Suprapubic skin (tissue), 3 donors: ENCODE measurements at regions not wholly inside any gene's neighbourhood (a gene's known extent, or its start where the extent isn't known, plus 50 kb on each side); places are given as distances from the start of the nearest gene placed in this dataset.

ENCODE experiments used
- CTCF ChIP-seq, 2 donors: fragments of 200-600 bp in 1 of 2; fragments of 450-650 bp in 1 of 2; sonication (generic) in 1 of 2; IDR thresholded peaks; one replicate each; pipeline ENCODE4 v1.5.1; 2016 to 2019; ENCODE audit warnings: antibody characterized with exemption in 2 of 2, mild to moderate bottlenecking in 1 of 2, moderate library complexity in 1 of 2
- EP300 ChIP-seq: sonication (generic); formaldehyde crosslinking; IDR thresholded peaks from one replicate; pipeline ENCODE4 v1.6.1; 2017; ENCODE audit warnings: antibody characterized with exemption
- POLR2A ChIP-seq, 2 donors: fragments of 450-650 bp; IDR thresholded peaks; one replicate each; pipeline ENCODE4 v1.6.1; 2017; ENCODE audit warnings: antibody characterized with exemption in 2 of 2, mild to moderate bottlenecking in 2 of 2, moderate library complexity in 2 of 2

- no peak for TF ChIP-seq CTCF (IDR thresholded peaks at IDR 0.05)
- no peak for TF ChIP-seq POLR2A (IDR thresholded peaks at IDR 0.05)
- no peak for TF ChIP-seq EP300
Observed at GRCh38 chr10:125417605-125418004, 257.2 kb upstream of the CTBP2 start.
